ENCODE measurements at regions not wholly inside any gene's neighbourhood (a gene's known extent, or its start where the extent isn't known, plus 50 kb on each side); places are given as distances from the start of the nearest gene placed in this dataset.

GRCh38 chr3:105253225-105253624 is 113.5 kb upstream of the ALCAM start:
- CTCF ChIA-PET: no interaction called here
- no peak for DNase-seq (ENCODE audit: extremely low spot score)
- POLR2A ChIA-PET: no interaction called here
- TF ChIP-seq CTCF (IDR thresholded peaks at IDR 0.05; ENCODE audit: control extremely low read depth, extremely low read depth, low read depth, missing control alignments): no peak

GRCh38 chr3:105254154-105254553 is 112.6 kb upstream of the ALCAM start:
- TF ChIP-seq CTCF (IDR thresholded peaks at IDR 0.05; ENCODE audit: control extremely low read depth, extremely low read depth, low read depth, missing control alignments): no peak
- ChIA-PET CTCF (interaction anchor here (1.0 kb wide), 1 partner anchor 29 kb away, joined by 4 read pairs; no protein-coding TSS in a partner anchor), POLR2A (no interaction called here)
- no peak for DNase-seq (ENCODE audit: extremely low spot score)

GRCh38 chr3:105255350-105255749 is 111.4 kb upstream of the ALCAM start:
- POLR2A ChIA-PET: no interaction called here
- no peak for TF ChIP-seq CTCF (IDR thresholded peaks at IDR 0.05; ENCODE audit: control extremely low read depth, extremely low read depth, low read depth, missing control alignments)
- DNase-seq (ENCODE audit: extremely low spot score): no peak
- CTCF ChIA-PET: no interaction called here

GRCh38 chr3:105259496-105259895 is 107.2 kb upstream of the ALCAM start:
- ChIA-PET POLR2A (no interaction called here), CTCF (no interaction called here)
- DNase-seq (ENCODE audit: extremely low spot score): no peak
- no peak for TF ChIP-seq CTCF (IDR thresholded peaks at IDR 0.05; ENCODE audit: control extremely low read depth, extremely low read depth, low read depth, missing control alignments)

GRCh38 chr3:105260385-105260784 is 106.3 kb upstream of the ALCAM start:
- DNase-seq (ENCODE audit: extremely low spot score): no peak
- no peak for TF ChIP-seq CTCF (IDR thresholded peaks at IDR 0.05; ENCODE audit: control extremely low read depth, extremely low read depth, low read depth, missing control alignments)
- ChIA-PET CTCF (no interaction called here), POLR2A (no interaction called here)

GRCh38 chr3:105274536-105274935 is 92.2 kb upstream of the ALCAM start:
- TF ChIP-seq CTCF (IDR thresholded peaks at IDR 0.05; ENCODE audit: control extremely low read depth, extremely low read depth, low read depth, missing control alignments): no peak
- DNase-seq (ENCODE audit: extremely low spot score): no peak
- POLR2A ChIA-PET: no interaction called here
- CTCF ChIA-PET: interaction anchor here (1.3 kb wide), 1 partner anchor 45 kb away, joined by 3 read pairs; no protein-coding TSS in a partner anchor

- POLR2A ChIA-PET: no interaction called here
These were observed 91.8 kb upstream of the ALCAM start for GRCh38 chr3:105274958-105275357.

More at GRCh38 chr3:105274958-105275357, 91.8 kb upstream of the ALCAM start:
- DNase-seq (ENCODE audit: extremely low spot score): no peak
- TF ChIP-seq CTCF (IDR thresholded peaks at IDR 0.05; ENCODE audit: control extremely low read depth, extremely low read depth, low read depth, missing control alignments): no peak
- CTCF ChIA-PET: interaction anchor here (1.3 kb wide), 1 partner anchor 44 kb away, joined by 3 read pairs; no protein-coding TSS in a partner anchor

Data from GM10248 (cell line).